ENCODE measurements at regions not wholly inside any gene's neighbourhood (a gene's known extent, or its start where the extent isn't known, plus 50 kb on each side); places are given as distances from the start of the nearest gene placed in this dataset.

DNA sequence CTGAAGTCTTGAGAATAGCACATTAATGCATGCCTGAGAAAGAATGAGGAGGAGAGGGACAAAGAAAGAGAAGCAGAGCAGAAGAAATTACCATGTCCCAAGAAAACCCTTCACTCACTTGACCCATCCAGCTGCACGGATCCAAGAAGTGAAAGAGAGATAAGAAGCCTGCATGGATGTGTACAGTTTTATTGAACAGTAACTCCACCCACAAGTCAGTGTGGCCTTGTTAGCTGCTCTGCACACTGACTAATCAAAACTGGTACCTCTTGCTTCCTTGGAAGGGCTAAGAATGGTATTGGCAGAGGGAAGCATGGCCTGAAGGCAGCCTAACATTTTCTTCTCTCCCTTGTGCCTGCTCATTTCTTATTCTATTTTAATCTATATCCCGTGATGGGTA lies 163.9 kb downstream of the SLC7A11 start:
- Mint-ChIP-seq H3K4me1 (ENCODE audit: unreplicated experiment) (no peaks in the 10 kb centered on the region), H3K4me3 (no peak overlapping the region), H3K9me3 (no peaks in the 10 kb centered on the region), H3K27ac (no peak overlapping the region), H3K27me3 (no peaks in the 10 kb centered on the region), H3K36me3 (no peaks in the 10 kb centered on the region)
- no peak for DNase-seq (ENCODE audit: extremely low spot score, unreplicated experiment)
- TF ChIP-seq, protein P1, sequence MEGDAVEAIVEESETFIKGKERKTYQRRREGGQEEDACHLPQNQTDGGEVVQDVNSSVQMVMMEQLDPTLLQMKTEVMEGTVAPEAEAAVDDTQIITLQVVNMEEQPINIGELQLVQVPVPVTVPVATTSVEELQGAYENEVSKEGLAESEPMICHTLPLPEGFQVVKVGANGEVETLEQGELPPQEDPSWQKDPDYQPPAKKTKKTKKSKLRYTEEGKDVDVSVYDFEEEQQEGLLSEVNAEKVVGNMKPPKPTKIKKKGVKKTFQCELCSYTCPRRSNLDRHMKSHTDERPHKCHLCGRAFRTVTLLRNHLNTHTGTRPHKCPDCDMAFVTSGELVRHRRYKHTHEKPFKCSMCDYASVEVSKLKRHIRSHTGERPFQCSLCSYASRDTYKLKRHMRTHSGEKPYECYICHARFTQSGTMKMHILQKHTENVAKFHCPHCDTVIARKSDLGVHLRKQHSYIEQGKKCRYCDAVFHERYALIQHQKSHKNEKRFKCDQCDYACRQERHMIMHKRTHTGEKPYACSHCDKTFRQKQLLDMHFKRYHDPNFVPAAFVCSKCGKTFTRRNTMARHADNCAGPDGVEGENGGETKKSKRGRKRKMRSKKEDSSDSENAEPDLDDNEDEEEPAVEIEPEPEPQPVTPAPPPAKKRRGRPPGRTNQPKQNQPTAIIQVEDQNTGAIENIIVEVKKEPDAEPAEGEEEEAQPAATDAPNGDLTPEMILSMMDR (conservative IDR thresholded peaks at IDR 0.05) = no peak

DNA sequence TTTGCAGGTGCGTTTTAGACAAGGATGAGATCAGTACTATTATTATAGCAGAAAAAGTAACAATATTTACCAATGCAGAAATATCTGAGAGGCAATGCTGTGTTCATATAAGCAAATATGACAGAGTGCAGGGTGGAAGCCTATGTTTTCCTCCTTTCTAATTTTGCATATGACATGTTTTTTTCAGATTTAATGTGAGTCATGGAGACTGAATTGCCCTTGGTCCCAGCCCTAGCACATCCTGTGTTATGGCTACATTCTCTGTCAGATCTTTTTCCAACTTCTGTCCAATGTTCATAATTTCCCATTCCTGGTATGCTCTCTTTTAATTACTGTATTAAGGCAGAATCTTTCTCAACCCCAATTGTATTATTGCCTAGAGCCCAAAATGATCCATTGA lies 165.6 kb downstream of the SLC7A11 start:
- Mint-ChIP-seq H3K27ac (no peak overlapping the region), H3K4me3 (no peak overlapping the region), H3K4me1 (ENCODE audit: unreplicated experiment) (no peaks in the 10 kb centered on the region), H3K27me3 (no peaks in the 10 kb centered on the region), H3K9me3 (no peaks in the 10 kb centered on the region), H3K36me3 (no peaks in the 10 kb centered on the region)
- TF ChIP-seq, protein P1 (conservative IDR thresholded peaks at IDR 0.05) = no peak
- no peak for DNase-seq (ENCODE audit: extremely low spot score, unreplicated experiment)

DNA sequence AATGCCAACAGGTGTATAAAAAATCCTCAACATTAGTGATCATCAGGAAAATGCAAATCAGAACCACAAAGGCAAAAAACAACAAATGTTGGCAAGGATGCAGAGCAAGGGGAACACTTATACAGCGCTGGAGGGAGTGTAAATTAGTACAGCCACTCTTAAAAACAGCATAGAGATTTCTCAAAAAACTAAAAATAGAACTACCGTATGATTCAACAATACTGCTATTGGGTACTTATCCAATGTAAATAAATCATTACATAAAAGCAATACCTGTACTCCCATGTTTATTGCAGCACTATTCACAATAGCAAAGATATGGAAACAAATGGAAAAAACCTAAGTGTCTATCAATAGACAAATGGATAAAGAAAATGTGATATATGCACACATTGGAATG lies 171.3 kb downstream of the SLC7A11 start:
- TF ChIP-seq, protein P1 (conservative IDR thresholded peaks at IDR 0.05) = no peak
- no peak overlapping the region for H3K27ac Mint-ChIP-seq
- no peaks in the 10 kb centered on the region for H3K27me3 Mint-ChIP-seq
- H3K36me3 Mint-ChIP-seq = no peaks in the 10 kb centered on the region
- no peak overlapping the region for H3K4me3 Mint-ChIP-seq
- DNase-seq (ENCODE audit: extremely low spot score, unreplicated experiment) = no peak
- no peaks in the 10 kb centered on the region for H3K4me1 Mint-ChIP-seq (ENCODE audit: unreplicated experiment)
- H3K9me3 Mint-ChIP-seq = peaks cover 4% of the 10 kb centered on the region

DNA sequence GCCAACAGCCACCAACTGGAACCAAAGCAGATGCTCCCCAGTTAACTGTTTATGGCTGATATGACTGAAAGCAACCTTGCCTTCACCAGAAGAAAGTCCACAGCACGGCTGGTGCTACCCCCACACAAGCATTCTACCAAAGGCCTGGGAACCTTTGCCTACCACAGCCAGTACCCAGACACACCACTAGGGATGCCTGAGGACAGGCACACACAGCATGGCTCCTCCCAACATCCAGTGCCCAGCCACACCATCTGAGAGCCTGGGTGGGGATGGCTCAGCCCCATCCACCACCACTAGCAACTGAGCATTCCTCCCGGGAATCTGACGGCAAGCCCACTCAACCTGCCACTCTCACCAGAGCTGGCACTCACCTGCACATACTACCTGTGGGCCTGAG lies 178.6 kb downstream of the SLC7A11 start:
- TF ChIP-seq, protein P1 (conservative IDR thresholded peaks at IDR 0.05) = peak; percentile 30
- DNase-seq (ENCODE audit: extremely low spot score, unreplicated experiment) = no peak
- Mint-ChIP-seq H3K27ac (no peak overlapping the region), H3K36me3 (peaks cover 7% of the 10 kb centered on the region), H3K27me3 (no peaks in the 10 kb centered on the region), H3K4me1 (ENCODE audit: unreplicated experiment) (no peaks in the 10 kb centered on the region), H3K9me3 (peaks cover 5% of the 10 kb centered on the region), H3K4me3 (no peak overlapping the region)

DNA sequence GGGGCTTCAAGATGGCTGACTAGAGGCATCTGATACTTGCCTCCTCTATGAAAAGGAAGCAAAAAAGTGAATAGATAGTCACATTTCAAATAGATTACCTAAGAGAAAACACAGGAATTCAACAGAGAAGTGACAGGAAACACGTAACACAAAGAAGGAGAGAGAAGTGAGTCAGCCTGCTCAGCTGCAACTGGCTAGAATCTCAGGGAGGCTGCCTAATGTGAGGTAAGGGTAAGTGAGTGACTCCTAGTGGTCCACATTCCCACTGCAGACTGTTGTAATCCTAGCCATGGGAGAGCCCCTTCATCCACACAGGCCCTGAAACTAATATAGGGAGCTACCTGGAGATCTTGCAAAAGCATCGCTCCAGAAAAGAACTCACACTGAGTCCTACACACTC lies 179.2 kb downstream of the SLC7A11 start:
- no peaks in the 10 kb centered on the region for H3K4me1 Mint-ChIP-seq (ENCODE audit: unreplicated experiment)
- no peak overlapping the region for H3K27ac Mint-ChIP-seq
- no peak for DNase-seq (ENCODE audit: extremely low spot score, unreplicated experiment)
- H3K27me3 Mint-ChIP-seq = no peaks in the 10 kb centered on the region
- no peak overlapping the region for H3K4me3 Mint-ChIP-seq
- peaks cover 5% of the 10 kb centered on the region for H3K9me3 Mint-ChIP-seq
- peaks cover 7% of the 10 kb centered on the region for H3K36me3 Mint-ChIP-seq
- TF ChIP-seq, protein P1 (conservative IDR thresholded peaks at IDR 0.05) = no peak

DNA sequence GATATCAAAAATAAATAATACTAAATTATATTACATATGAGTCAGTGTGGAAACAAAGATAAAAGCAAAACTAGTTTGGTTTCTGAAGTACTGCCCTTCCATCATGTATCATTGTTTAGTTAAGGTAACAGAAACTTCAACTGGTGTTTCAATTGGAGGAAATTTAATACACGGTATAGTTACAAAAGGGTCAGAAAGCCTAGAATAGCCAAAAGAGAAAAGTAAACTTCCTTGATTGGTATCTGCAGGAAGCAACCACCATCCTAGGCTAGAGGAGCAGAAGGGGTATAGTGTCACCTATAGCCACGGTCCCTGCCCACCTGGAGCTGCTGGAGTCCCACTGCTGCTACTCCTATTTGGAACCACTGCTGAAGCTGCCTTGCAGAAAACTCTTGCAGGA lies 185.6 kb downstream of the SLC7A11 start:
- TF ChIP-seq, protein P1 (conservative IDR thresholded peaks at IDR 0.05) = no peak

More for the DNA sequence above, 185.6 kb downstream of the SLC7A11 start:
- H3K4me1 Mint-ChIP-seq (ENCODE audit: unreplicated experiment) = peaks cover 5% of the 10 kb centered on the region
- peaks cover 3% of the 10 kb centered on the region for H3K9me3 Mint-ChIP-seq
- H3K27ac Mint-ChIP-seq = no peak overlapping the region
- H3K4me3 Mint-ChIP-seq = no peak overlapping the region
- H3K36me3 Mint-ChIP-seq = peaks cover 4% of the 10 kb centered on the region
- no peak for DNase-seq (ENCODE audit: extremely low spot score, unreplicated experiment)
- no peaks in the 10 kb centered on the region for H3K27me3 Mint-ChIP-seq

Measured in type B pancreatic cell (in vitro differentiated cells).